DND-41 (cell line): ENCODE measurements at regions not wholly inside any gene's neighbourhood (a gene's known extent, or its start where the extent isn't known, plus 50 kb on each side); places are given as distances from the start of the nearest gene placed in this dataset.

ENCODE experiments used
- ATAC-seq: fragments of 200-7000 bp; cut with Tn5 transposase; 3 replicates; pipeline ENCODE4 v1.9.1; 2021; ENCODE audit warnings: low read depth; ENCODE audit not compliant: insufficient read depth
- DNase-seq: peaks from one replicate; pipeline ENCODE4 v3.0.0-alpha.2; 2020
- H2AFZ ChIP-seq: 2 replicates; pipeline ENCODE4 v1.6.0; 2012; ENCODE audit warnings: low read depth, low read length
- H3K27ac ChIP-seq: 2 replicates; pipeline ENCODE4 v1.5.1; 2012; ENCODE audit warnings: low read length, inconsistent platforms
- H3K27me3 ChIP-seq: fragments of 200-600 bp; sonication (generic); 2 replicates; pipeline ENCODE4 v1.6.0; 2012; ENCODE audit warnings: low read length, mild to moderate bottlenecking, inconsistent platforms; ENCODE audit not compliant: insufficient read depth, poor library complexity
- H3K36me3 ChIP-seq: 2 replicates; pipeline ENCODE4 v1.5.1; 2012; ENCODE audit warnings: low read length, inconsistent platforms; ENCODE audit not compliant: insufficient read depth
- H3K4me1 ChIP-seq: 2 replicates; pipeline ENCODE4 v1.5.1; 2012; ENCODE audit warnings: mild to moderate bottlenecking, low read length; ENCODE audit not compliant: insufficient read depth
- H3K4me2 ChIP-seq: 2 replicates; pipeline ENCODE4 v1.6.0; 2012; ENCODE audit warnings: mild to moderate bottlenecking, moderate library complexity, low read length, inconsistent platforms; ENCODE audit not compliant: insufficient read depth
- H3K4me3 ChIP-seq, 2 experiments: fragments of 200-600 bp in 1 of 2; shearing (Covaris generic) in 1 of 2; 2 replicates each; pipeline ENCODE4 v1.5.1; 2012 to 2016; ENCODE audit warnings: inconsistent platforms in 2 of 2, low read length in 2 of 2, mild to moderate bottlenecking in 2 of 2, low read depth in 1 of 2, moderate library complexity in 1 of 2
- H3K79me2 ChIP-seq: 2 replicates; pipeline ENCODE4 v1.6.0; 2012; ENCODE audit warnings: low read length, inconsistent platforms; ENCODE audit not compliant: insufficient read depth
- H3K9ac ChIP-seq: 2 replicates; pipeline ENCODE4 v1.6.0; 2012; ENCODE audit warnings: low read depth, mild to moderate bottlenecking, inconsistent platforms, low read length, moderate library complexity
- H3K9me3 ChIP-seq: 2 replicates; pipeline ENCODE4 v1.5.1; 2012; ENCODE audit warnings: low read length, moderate library complexity, mild to moderate bottlenecking, inconsistent platforms; ENCODE audit not compliant: insufficient read depth, severe bottlenecking
- H4K20me1 ChIP-seq: 2 replicates; pipeline ENCODE4 v1.6.0; 2012; ENCODE audit warnings: low read length; ENCODE audit not compliant: insufficient read depth
- CTCF ChIP-seq: IDR thresholded peaks from 2 replicates; pipeline ENCODE4 v1.5.1; 2012; ENCODE audit warnings: borderline replicate concordance, low read length, moderate library complexity, mild to moderate bottlenecking; ENCODE audit not compliant: poor library complexity, severe bottlenecking; ENCODE audit errors: extremely low read depth
- EZH2 ChIP-seq: IDR thresholded peaks from 3 replicates; pipeline ENCODE4 v1.6.1; 2012; ENCODE audit warnings: borderline replicate concordance, low read depth, mild to moderate bottlenecking, moderate library complexity, low read length, inconsistent platforms; ENCODE audit not compliant: severe bottlenecking

- no peak overlapping the region for H3K9ac ChIP-seq
- H3K79me2 ChIP-seq: no peaks in the 10 kb centered on the region
- no peak for TF ChIP-seq EZH2
- no peak for TF ChIP-seq CTCF
- H2AFZ ChIP-seq: no peak overlapping the region
- no peaks in the 10 kb centered on the region for H4K20me1 ChIP-seq
- H3K36me3 ChIP-seq: no peaks in the 10 kb centered on the region
- no peaks in the 10 kb centered on the region for H3K4me1 ChIP-seq
- H3K4me3 ChIP-seq: no peak overlapping the region
- no peak overlapping the region for H3K4me2 ChIP-seq
- DNase-seq (no peak), ATAC-seq (no peak)
- peaks cover 9% of the 10 kb centered on the region for H3K27me3 ChIP-seq
- no peak overlapping the region for H3K27ac ChIP-seq
- H3K9me3 ChIP-seq: no peaks in the 10 kb centered on the region
Observed at GRCh38 chr10:89867964-89868363, 166.6 kb downstream of the KIF20B start.

- Histone ChIP-seq H2AFZ (no peak overlapping the region), H3K79me2 (no peaks in the 10 kb centered on the region), H3K9ac (no peak overlapping the region), H3K4me1 (no peaks in the 10 kb centered on the region), H3K36me3 (no peaks in the 10 kb centered on the region), H4K20me1 (no peaks in the 10 kb centered on the region), H3K27ac (no peak overlapping the region), H3K4me3 (no peak overlapping the region), H3K9me3 (no peaks in the 10 kb centered on the region), H3K27me3 (peaks cover 9% of the 10 kb centered on the region), H3K4me2 (no peak overlapping the region)
- DNase-seq: no peak
- no peak for ATAC-seq
- TF ChIP-seq EZH2: no peak
- TF ChIP-seq CTCF: no peak
Observed at GRCh38 chr10:89869180-89869579, 167.8 kb downstream of the KIF20B start.

GRCh38 chr10:89869592-89870156 is 168.3 kb downstream of the KIF20B start:
- ATAC-seq (no peak), DNase-seq (no peak)
- Histone ChIP-seq H3K9me3 (no peaks in the 10 kb centered on the region), H3K79me2 (no peaks in the 10 kb centered on the region), H3K9ac (no peak overlapping the region), H3K4me2 (no peak overlapping the region), H3K36me3 (no peaks in the 10 kb centered on the region), H4K20me1 (no peaks in the 10 kb centered on the region), H3K27ac (no peak overlapping the region), H3K27me3 (peaks cover 9% of the 10 kb centered on the region), H2AFZ (no peak overlapping the region), H3K4me1 (no peaks in the 10 kb centered on the region), H3K4me3 (no peak overlapping the region)
- no peak for TF ChIP-seq EZH2
- TF ChIP-seq CTCF: no peak

- Histone ChIP-seq H3K27ac (no peak overlapping the region), H3K9ac (no peak overlapping the region), H3K4me1 (no peaks in the 10 kb centered on the region), H4K20me1 (no peaks in the 10 kb centered on the region), H3K79me2 (no peaks in the 10 kb centered on the region), H3K4me3 (no peak overlapping the region), H3K36me3 (no peaks in the 10 kb centered on the region), H3K4me2 (no peak overlapping the region), H3K9me3 (no peaks in the 10 kb centered on the region), H3K27me3 (peaks cover 13% of the 10 kb centered on the region), H2AFZ (no peak overlapping the region)
- TF ChIP-seq CTCF (no peak), EZH2 (no peak)
- ATAC-seq (no peak), DNase-seq (no peak)
Observed at GRCh38 chr10:89870936-89871335, 169.5 kb downstream of the KIF20B start.
